Astrocyte of the cerebellum (primary cell): ENCODE measurements at regions not wholly inside any gene's neighbourhood (a gene's known extent, or its start where the extent isn't known, plus 50 kb on each side); places are given as distances from the start of the nearest gene placed in this dataset.

Experiments used
- DNase-seq: peaks from one replicate; pipeline ENCODE4 v3.0.0-alpha.2; 2011; ENCODE audit warnings: low read depth
- H3K4me3 ChIP-seq: 2 replicates; pipeline ENCODE4 v1.5.1; 2011; ENCODE audit warnings: mild to moderate bottlenecking, low read depth, low read length, moderate library complexity
- in situ Hi-C: cut with HindIII; loops from 2 replicates; pipeline ENCODE4 v1.10.0; 2017; ENCODE audit warnings: low sequenced_read_pairs
- TF ChIP-seq, protein P1 (sequence below): IDR thresholded peaks from 2 replicates; pipeline ENCODE4 v1.5.1; 2012; ENCODE audit warnings: low read length, low read depth, moderate library complexity, mild to moderate bottlenecking; ENCODE audit errors: missing control alignments

DNA sequence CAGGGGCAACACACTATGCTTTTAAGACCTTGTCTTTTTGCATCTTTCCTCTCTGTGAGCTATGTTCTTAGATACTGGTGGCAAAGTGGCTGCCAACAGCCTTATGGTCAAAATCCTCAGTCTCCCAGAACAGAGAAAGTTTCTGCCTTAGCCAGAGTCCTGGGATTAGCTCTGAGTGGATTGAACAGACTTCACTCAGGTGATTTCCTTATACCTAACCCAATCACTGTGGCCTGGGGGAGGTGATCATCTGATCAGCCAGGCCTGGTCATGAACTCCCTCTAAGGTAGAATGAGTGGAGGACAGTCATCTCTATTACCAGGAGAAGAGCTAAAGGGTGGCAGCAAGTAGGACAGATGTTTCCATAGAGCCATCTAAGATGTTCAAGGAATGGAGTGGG, 218.5 kb upstream of the E2F8 start:
- no peak for DNase-seq
- no peak overlapping the region for H3K4me3 ChIP-seq
- TF ChIP-seq, protein P1, sequence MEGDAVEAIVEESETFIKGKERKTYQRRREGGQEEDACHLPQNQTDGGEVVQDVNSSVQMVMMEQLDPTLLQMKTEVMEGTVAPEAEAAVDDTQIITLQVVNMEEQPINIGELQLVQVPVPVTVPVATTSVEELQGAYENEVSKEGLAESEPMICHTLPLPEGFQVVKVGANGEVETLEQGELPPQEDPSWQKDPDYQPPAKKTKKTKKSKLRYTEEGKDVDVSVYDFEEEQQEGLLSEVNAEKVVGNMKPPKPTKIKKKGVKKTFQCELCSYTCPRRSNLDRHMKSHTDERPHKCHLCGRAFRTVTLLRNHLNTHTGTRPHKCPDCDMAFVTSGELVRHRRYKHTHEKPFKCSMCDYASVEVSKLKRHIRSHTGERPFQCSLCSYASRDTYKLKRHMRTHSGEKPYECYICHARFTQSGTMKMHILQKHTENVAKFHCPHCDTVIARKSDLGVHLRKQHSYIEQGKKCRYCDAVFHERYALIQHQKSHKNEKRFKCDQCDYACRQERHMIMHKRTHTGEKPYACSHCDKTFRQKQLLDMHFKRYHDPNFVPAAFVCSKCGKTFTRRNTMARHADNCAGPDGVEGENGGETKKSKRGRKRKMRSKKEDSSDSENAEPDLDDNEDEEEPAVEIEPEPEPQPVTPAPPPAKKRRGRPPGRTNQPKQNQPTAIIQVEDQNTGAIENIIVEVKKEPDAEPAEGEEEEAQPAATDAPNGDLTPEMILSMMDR = no peak
- in situ Hi-C loops = no loop called here

DNA sequence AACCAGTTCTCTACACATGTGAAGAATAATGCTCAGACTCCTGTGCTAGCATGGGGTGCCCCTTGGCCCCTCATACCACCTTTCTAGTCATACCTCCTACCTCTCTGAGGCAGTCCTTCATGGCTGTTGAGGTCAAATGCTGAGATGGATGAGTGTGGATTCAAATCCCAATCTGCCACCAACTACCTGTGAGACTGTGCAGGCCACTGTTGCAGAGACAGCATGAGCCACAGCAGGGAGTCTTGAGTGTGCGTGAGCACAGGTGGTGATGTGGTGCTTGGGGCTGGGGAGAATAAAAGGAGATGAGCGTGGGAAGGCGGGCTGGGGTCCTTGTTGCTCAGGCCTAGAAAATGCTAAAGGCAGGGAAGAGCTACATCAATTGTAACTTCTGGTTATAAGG, 218.0 kb upstream of the E2F8 start:
- in situ Hi-C loops = no loop called here
- no peak for DNase-seq
- TF ChIP-seq, protein P1 = no peak
- H3K4me3 ChIP-seq = no peak overlapping the region

DNA sequence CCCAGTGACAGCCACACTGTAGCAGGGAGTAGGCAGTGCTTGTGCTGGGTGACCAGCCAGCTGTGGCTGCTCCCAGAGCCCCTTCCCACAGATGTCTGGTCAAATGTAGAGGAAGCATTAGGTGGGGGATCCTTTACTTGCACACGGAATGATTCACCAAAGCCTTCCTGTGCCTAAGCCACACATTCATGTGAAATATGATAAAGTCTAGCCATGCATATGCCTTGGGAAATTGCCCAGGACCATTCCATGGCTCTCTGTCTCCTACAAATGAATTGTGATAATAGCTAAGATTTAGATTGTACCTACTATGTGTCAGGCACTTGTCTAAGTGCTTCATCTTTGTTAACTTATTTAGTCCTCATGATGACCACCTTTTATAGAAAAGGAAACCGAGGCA, 217.5 kb upstream of the E2F8 start:
- in situ Hi-C loops = no loop called here
- no peak for DNase-seq
- H3K4me3 ChIP-seq = no peak overlapping the region
- TF ChIP-seq, protein P1 = no peak

DNA sequence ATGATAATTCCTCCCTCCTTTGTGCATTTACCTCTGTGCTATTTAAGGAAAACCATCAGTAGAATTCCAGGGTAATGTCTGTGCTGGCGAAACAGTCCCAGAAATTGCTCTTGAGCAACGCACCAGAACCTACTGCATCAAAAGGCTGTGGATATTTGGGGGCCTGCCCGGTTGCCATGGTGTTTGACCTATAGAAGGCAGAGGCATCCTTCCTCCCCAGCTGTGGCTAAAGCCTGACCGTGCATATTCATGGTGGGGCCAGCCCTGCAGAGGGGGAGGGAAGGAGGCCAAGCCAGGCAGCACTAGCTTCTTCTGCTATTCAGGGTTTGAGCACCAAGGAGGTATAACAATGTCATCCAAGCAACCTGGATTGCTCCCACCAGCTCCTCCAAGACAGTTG, 215.0 kb upstream of the E2F8 start:
- TF ChIP-seq, protein P1 = no peak
- DNase-seq = no peak
- in situ Hi-C loops = no loop called here
- no peak overlapping the region for H3K4me3 ChIP-seq

DNA sequence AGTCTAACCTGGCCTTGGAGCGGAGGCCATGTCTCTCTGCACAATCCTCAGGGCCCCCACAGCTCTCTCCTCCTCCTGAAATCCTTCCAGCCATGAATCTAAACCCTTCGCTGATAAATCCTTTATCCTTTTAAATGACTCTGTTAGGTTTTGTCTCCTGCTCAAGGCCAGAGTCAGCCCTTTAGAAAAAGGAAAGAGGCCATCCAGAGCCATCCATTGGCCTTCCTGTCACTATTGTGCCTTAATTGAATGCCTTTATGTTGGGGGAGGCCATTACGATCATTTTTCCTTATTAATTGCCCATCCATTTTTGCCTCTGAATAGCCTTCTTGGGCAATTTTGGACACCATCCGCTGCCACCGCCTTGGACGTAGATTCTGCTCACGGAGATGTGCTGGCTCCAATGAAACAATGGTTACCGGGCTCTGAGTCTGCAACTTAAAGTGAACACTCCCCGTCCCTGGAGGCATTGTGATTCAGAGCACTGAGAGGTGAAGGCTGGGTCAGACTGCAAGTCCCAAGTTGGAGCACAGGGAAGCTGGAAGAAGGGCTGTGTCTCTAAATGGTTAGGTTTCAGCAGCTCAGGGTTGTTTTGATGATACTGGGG, 213.0 kb upstream of the E2F8 start:
- no peak overlapping the region for H3K4me3 ChIP-seq
- in situ Hi-C loops = no loop called here
- no peak for DNase-seq
- TF ChIP-seq, protein P1 = no peak

DNA sequence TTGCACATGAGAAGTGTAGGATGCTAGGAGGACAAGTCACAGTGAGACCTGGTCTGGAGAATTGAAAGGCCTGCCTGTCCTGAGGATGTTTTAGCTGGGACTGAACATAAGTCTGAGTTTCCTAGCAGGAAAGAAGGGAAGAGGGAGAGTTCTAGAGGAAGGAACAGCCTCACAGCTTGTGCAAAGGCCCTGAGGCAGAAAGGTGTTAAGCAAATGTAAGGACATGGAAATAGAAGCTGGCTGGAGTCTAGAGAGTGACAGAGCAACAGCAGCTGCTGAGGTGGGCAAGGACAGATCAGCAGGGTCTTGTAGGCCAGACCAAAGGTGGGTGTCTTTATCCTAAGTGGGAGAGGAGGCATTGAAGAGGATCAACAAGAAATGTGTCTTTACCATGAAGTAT, 210.9 kb upstream of the E2F8 start:
- DNase-seq = no peak
- TF ChIP-seq, protein P1 = no peak
- no peak overlapping the region for H3K4me3 ChIP-seq
- in situ Hi-C loops = no loop called here
